GM21528 (cell line): ENCODE measurements at regions not wholly inside any gene's neighbourhood (a gene's known extent, or its start where the extent isn't known, plus 50 kb on each side); places are given as distances from the start of the nearest gene placed in this dataset.
"Not testable (repeated sequence)": the region's sequence is repeated elsewhere in the genome, so short reads cannot be mapped to it uniquely, and the experiment has no call there.

Experiments
- ATAC-seq: cut with Tn5 transposase; IDR thresholded peaks from one replicate; pipeline ENCODE4 v1.9.1; 2021; ENCODE audit warnings: mild to moderate bottlenecking, moderate library complexity; ENCODE audit not compliant: unreplicated experiment, low FRiP score

DNA sequence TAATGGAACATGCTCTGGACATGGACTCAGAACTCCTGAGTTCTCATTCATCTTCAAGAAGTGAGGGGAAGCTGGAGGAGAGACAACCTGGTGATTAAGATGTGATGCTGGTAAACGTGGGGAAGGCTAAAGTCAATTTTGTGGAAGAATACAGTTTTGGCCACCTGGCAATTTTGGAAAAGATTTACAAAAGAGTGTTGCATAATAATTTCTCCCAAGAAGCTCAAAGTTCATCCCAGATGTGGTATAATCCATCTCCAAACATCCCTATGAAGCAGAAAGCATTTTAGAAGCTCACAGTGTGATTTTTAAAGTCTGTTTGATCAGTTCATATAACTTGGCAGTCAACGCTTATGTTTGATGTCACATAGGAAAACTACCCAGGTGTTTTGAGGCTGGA lies 208.7 kb downstream of the LMX1A start:
- ATAC-seq = no peak

DNA sequence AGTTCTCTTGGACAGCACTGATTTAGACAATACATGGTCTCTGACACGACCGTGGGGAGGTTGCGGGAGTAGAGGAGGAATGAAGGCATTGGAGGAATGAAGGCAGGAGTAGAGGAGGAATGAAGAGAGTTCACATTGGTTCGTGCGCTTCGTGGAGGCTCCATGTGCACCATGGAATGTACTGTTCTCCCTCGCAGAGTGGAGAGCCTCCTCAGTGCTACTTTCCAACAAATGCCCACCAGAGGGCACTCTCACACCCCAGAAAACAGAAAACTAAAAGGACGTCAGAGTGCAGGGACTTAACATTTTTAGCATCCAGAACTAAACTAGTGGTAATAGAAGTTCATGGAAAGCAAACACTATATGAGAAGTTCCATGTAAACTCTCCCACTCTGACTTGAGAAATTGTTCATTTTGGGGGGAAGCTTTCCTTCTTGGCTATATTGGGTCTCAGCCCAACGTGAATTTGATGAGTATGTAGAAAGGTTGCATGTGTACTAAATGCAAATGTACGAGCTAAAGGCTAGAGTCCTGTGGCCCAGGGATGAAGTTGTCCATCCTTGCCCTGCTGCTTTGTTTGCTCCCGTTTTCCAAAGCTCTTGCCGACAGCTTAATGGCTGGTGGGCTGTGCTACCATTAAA lies 211.6 kb downstream of the LMX1A start:
- peak; percentile 74 for ATAC-seq

DNA sequence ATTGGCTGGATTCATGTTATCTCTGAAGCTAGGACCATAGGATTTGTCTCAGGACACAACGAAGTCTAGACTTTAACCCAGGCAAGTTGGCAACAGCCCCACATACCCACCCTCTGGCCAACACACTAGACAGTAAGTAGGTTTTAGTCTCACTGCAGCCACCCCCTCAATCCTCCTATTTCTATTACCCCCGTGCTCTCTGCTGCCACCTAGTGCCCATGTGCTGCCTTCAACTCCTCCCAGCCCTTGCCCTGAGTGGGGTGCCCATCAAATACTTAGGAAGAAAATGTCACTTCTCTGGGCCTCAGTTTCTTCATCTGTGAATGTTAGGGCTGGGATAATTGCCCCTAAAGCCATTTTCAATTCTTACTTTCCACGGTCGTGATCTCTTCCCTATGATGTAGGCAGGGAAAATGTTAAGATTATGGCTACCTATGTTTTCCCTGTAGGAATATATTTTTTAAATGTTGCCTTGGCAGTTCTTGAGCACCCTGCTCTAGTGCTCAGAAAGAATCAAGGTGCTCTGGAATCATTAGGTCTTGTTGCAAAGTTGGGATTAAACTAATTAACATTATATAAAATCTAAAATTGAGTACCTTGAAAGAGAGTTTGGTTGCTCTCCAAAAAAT lies 213.0 kb downstream of the LMX1A start:
- ATAC-seq = no peak

GRCh38 chr1:165138960-165139359 lies 217.6 kb downstream of the LMX1A start:
- no peak for ATAC-seq

- no peak for ATAC-seq
These were observed 218.8 kb downstream of the LMX1A start for GRCh38 chr1:165137551-165138316.

GRCh38 chr1:165134431-165134830 lies 222.1 kb downstream of the LMX1A start:
- ATAC-seq = no peak

GRCh38 chr1:165129568-165130164 lies 226.8 kb downstream of the LMX1A start:
- no peak for ATAC-seq

DNA sequence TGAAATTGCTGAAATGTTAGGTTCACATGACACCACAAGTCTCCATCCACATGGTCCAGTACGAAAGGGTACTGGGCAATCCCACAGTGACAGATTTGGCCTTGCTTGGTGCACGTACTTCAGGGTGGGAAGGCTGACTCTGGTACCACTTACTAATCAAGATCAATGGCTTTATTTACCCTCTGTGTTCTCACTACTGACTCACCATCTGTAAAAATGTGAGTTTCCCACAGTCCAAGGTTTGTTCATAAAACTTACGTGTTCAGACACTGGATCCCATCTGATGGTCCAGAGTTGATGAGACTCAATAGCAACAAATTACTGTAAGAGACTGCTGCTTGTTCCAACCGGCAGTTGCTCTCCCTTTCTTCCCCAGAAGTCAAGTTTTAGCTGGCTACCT lies 231.7 kb downstream of the LMX1A start:
- no peak for ATAC-seq

GRCh38 chr1:165119086-165119485 lies 237.4 kb downstream of the LMX1A start:
- ATAC-seq = no peak

DNA sequence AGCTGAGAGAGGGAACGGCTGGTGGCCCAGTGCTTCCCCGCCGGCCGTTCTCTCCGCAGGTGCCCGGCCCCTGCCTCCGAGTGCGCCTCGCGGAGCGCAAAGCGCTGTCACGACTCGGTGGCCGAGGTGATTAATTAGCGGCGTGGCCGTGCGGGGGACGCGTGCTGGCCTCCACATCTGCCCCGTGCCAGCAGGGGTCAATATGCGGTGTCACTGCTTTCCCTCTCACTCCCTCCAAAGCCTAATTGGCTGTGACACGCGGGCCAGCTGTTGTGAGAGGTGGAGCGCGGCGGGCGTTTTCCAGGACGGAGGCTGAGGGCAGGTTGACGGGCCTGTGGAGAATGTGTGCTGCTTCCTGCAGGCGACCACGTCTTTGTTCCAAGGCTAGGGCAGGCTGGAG lies 239.0 kb downstream of the LMX1A start:
- ATAC-seq = no peak

DNA sequence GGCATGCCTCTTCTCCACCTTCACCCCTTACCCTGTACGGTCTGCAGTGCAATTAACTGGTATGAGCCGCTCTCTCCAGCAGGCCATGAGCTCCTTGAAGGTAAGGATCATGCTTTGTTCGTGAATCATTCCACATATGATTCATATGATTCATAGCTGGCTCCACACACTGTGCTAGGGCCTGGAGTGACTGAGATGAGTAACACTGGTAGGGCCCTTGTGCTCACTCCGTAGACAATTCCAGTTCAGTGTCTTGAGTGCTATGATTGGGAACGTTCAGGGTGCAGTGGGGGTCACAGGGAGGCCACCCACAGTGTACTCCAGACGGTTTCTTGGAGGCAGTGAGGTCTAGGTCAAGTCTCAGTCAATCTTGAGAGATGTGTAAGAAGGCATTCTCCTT lies 239.8 kb downstream of the LMX1A start:
- ATAC-seq = no peak

DNA sequence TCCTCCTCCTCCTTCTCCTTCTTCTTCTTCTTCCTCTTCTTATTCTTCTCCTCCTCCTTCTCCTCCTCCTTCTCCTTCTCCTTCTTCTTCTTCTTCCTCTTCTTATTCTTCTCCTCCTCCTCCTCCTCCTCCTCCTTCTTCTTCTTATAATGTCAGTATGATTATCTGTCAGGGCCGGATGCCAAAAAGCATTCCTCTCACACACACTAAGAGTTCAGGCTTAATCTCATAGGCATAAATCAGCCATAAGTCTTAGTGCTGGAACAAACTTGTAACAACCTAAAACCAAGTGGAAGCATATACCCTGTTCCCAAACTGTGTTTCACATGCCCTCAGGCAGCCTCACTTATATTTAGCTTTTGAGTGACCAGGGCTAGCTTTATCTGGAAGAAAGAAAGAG lies 240.3 kb downstream of the LMX1A start:
- ATAC-seq = no peak

DNA sequence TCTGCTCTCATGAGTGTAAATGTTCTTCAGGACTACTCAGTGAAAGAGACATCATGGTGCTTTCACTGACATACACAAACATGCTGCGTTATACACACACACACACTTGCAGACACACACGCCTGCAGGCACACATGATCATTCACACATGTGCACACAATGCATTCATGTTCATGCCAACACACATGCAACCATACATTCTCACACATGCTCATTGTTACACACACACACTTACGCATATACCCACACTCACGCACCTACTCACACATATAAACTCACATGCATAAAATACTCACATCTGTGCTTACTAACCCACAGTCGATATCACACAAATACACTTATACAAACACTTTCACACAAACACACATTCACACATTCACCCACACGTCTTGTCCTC lies 241.6 kb downstream of the LMX1A start:
- ATAC-seq = no peak

GRCh38 chr1:165114022-165114888 lies 242.3 kb downstream of the LMX1A start:
- ATAC-seq = no peak

DNA sequence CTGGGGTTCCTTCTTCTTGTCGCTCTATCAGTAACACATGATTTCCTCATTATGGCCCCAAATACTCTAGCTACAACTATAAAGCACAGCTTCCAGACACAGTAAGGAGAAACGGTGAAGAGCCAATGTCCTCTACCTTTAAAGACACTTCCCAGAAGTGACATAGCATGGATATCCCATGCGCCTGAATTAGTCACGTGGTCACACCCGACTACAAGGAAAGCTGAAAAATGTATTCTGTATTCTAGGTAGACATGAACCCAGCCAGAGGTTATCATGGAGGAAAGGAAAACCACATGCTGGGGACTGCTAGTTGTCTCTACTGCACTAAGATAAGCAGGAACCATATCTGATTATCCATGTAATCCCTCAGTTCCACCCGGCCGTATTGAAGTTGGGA lies 244.3 kb downstream of the LMX1A start:
- no peak for ATAC-seq

DNA sequence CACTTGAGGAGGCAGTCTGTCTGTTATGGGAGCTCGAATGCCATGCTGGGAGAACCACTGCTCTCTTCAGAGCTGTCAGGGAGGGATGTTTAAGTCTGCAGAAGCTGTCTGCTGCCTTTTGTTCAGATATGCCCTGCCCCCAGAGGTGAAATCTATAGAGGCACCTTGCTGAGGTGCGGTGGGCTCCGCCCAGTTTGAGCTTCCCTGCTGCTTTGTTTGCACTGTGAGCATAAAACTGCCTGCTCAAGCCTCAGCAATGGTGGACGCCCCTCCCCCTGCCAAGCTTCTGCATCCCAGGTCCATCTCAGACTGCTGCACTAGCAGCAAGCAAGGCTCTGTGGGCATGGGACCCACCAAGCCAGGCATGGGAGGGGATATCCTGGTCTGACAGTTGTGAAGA lies 247.5 kb downstream of the LMX1A start:
- ATAC-seq = no peak

GRCh38 chr1:165092542-165093162 lies 263.9 kb downstream of the LMX1A start:
- not testable (repeated sequence) for ATAC-seq

DNA sequence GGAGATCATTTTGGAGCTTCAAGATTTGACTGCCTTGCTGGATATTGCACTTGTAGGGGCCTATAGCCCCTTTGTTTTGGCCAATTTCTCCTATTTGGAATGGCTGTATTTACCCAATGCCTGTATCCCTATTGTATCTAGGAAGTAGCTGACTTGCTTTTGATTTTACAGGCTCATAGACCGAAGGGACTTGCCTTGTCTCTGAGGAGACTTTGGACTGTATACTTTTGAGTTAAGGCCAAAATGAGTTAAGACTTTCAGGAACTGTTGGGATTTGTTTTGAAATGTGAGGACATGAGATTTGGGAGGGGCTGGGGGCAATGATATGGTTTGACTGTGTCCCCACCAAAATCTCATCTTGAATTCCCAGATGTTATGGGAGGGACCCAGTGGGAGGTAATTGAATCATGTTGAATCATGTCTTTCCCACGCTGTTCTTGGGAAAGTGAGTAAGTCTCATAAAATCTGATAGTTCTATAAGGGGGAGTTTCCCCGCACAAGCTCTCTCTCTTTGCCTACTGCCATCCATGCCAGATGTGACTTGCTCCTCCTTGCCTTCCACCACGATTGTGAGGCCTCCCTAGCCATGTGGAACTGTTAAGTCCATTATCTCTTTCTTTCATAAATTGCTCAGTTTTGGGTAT lies 276.1 kb downstream of the LMX1A start:
- no peak for ATAC-seq

- ATAC-seq = no peak
These were observed 278.1 kb downstream of the LMX1A start for GRCh38 chr1:165078391-165078790.
